ENCODE measurements at regions not wholly inside any gene's neighbourhood (a gene's known extent, or its start where the extent isn't known, plus 50 kb on each side); places are given as distances from the start of the nearest gene placed in this dataset.
"Not testable (repeated sequence)": the region's sequence is repeated elsewhere in the genome, so short reads cannot be mapped to it uniquely, and the experiment has no call there.

- intact Hi-C loops (cut with DNase I): no loop called here
Observed at GRCh38 chr21:28078126-28078525, 914.6 kb downstream of the LTN1 start.

GRCh38 chr21:28074676-28075075 is 918.0 kb downstream of the LTN1 start:
- intact Hi-C loops (cut with DNase I): no loop called here
- no peak for DNase-seq

More at GRCh38 chr21:28078126-28078525, 914.6 kb downstream of the LTN1 start:
- no peak for DNase-seq

GRCh38 chr21:28072601-28073000 is 920.1 kb downstream of the LTN1 start:
- intact Hi-C loops (cut with DNase I): no loop called here
- DNase-seq: no peak

GRCh38 chr21:28069450-28069923 is 923.2 kb downstream of the LTN1 start:
- intact Hi-C loops (cut with DNase I): no loop called here
- no peak for DNase-seq

GRCh38 chr21:28068455-28069358 is 924.0 kb downstream of the LTN1 start:
- intact Hi-C loops (cut with DNase I): no loop called here
- DNase-seq: no peak

- intact Hi-C loops (cut with DNase I): no loop called here
- DNase-seq: no peak
Observed at GRCh38 chr21:28066596-28067387, 925.9 kb downstream of the LTN1 start.

GRCh38 chr21:28066076-28066475 is 926.6 kb downstream of the LTN1 start:
- no peak for DNase-seq
- intact Hi-C loops (cut with DNase I): no loop called here

- intact Hi-C loops (cut with DNase I): no loop called here
- DNase-seq: no peak
Observed at GRCh38 chr21:28063241-28064216, 929.1 kb downstream of the LTN1 start.

GRCh38 chr21:28052956-28053355 is 939.7 kb downstream of the LTN1 start:
- DNase-seq: not testable (repeated sequence)
- intact Hi-C loops (cut with DNase I): loop anchor here (5.0 to 10.0 kb wide), 4 partner anchors 284 to 1206 kb away; partner anchors contain the start of gene ADAMTS1

- intact Hi-C loops (cut with DNase I): loop anchor here (5.0 to 10.0 kb wide), 4 partner anchors 286 to 1204 kb away; partner anchors contain the start of gene ADAMTS1
- not testable (repeated sequence) for DNase-seq
Observed at GRCh38 chr21:28051649-28052048, 941.0 kb downstream of the LTN1 start.

GRCh38 chr21:28035692-28036091 is 957.0 kb downstream of the LTN1 start:
- intact Hi-C loops (cut with DNase I); DNase-seq: not testable (repeated sequence)

- intact Hi-C loops (cut with DNase I): not testable (repeated sequence)
Observed at GRCh38 chr21:28034916-28035315, 957.8 kb downstream of the LTN1 start.

GRCh38 chr21:28034334-28034733 is 958.3 kb downstream of the LTN1 start:
- intact Hi-C loops (cut with DNase I); DNase-seq: not testable (repeated sequence)

More at GRCh38 chr21:28034916-28035315, 957.8 kb downstream of the LTN1 start:
- DNase-seq: not testable (repeated sequence)

- DNase-seq; intact Hi-C loops (cut with DNase I): not testable (repeated sequence)
Observed at GRCh38 chr21:28032652-28033051, 960.0 kb downstream of the LTN1 start.

- intact Hi-C loops (cut with DNase I); DNase-seq: not testable (repeated sequence)
Observed at GRCh38 chr21:28031066-28031465, 961.6 kb downstream of the LTN1 start.

GRCh38 chr21:28025111-28025510 is 967.6 kb downstream of the LTN1 start:
- no peak for DNase-seq
- intact Hi-C loops (cut with DNase I): no loop called here

GRCh38 chr21:28018741-28019669 is 973.7 kb downstream of the LTN1 start:
- peak; percentile 33 to 96 (median 68) for DNase-seq
- intact Hi-C loops (cut with DNase I): no loop called here

GRCh38 chr21:28018213-28018612 is 974.5 kb downstream of the LTN1 start:
- intact Hi-C loops (cut with DNase I): no loop called here
- peak in 3 of 10 donors; percentile 49 to 65 (median 60) for DNase-seq

- DNase-seq: no peak
- intact Hi-C loops (cut with DNase I): no loop called here
Observed at GRCh38 chr21:28016571-28016970, 976.1 kb downstream of the LTN1 start.

Data from posterior cingulate gyrus (tissue), 11 donors.